GDM1 (cell line): ENCODE measurements at regions not wholly inside any gene's neighbourhood (a gene's known extent, or its start where the extent isn't known, plus 50 kb on each side); places are given as distances from the start of the nearest gene placed in this dataset.

Source experiments
- DNase-seq: peaks from one replicate; lab custom pipeline; 2025; lab: John Stamatoyannopoulos, UW

GRCh38 chr10:61841338-61841875, 60.1 kb upstream of the ARID5B start:
- no peak for DNase-seq

DNA sequence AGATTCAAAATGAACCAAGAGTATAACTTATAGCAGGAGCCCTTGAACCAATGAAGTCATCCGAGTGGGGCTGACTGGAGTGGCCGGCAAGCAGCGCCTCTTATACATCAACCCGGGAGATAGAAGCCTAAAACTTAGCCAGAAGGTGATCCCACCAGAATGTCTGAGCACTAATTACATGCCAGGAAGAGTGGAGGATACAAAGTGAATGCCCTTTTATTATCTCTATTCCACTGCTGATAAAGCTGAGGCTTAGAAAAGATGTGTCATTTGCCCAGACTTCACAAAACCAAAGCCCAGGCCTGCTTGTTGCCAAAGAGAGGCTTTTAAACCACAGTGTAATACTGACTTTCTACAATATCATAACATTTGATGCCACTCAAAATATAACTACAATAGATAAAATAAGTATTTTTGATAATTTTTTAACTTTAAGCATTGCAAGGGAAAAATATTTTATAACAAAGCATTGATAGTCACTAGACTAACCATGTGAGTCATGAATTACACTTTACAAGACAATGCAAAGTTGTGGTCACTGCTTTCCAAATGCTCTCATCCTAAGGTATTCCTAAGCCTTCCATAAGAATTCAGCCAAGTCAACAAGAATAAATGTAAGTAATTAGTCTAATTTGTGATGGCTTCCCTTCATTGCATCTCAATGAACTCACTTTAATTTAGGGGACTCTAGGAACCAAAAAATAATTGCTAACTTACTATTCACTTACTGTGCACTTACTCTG, 58.6 kb upstream of the ARID5B start:
- no peak for DNase-seq

GRCh38 chr10:61844116-61844822, 57.2 kb upstream of the ARID5B start:
- no peak for DNase-seq

GRCh38 chr10:61845196-61845949, 56.1 kb upstream of the ARID5B start:
- DNase-seq, result no peak

- DNase-seq, result no peak
Measured at GRCh38 chr10:61845950-61846268, 55.6 kb upstream of the ARID5B start.

GRCh38 chr10:61846370-61847031, 55.0 kb upstream of the ARID5B start:
- no peak for DNase-seq

DNA sequence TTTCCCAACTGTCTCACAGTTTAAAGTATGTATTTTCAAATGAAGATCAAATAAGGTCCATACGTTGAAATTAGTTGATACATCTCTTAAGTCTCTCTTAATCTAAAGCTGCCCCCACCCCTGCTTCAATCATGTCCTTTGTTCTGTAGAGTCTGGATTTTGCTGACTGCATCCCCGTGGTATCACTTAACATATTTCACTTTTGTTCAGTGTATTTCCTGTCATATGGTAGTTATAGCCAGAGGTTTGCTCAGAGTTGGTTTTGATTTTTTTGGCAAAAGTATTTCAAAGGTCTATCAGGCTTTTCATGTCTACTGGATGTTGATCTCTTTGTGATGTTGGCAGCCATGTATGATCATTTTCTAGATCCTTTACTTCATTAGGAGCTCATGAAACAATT, 54.4 kb upstream of the ARID5B start:
- no peak for DNase-seq

DNA sequence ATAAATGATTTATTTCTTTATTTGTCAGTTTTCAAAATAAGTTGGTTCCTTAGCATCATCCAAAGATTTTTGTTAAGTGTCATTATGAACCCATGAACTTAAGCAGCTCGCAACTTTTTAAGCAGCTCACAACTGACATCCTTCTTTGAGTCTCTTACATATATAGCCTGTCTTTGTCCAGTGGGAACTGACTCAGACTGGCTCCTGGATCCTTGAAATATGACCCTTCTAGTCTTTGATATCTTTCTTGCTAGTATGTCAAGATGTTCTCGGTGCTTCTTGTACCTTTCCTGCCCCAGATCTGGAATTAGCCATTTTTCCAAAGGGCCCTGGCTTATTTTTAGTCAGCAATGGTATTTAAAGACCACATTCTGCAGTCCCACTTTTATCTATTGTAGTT, 53.9 kb upstream of the ARID5B start:
- DNase-seq, result no peak

- no peak for DNase-seq
Measured at GRCh38 chr10:61850376-61850775, 51.1 kb upstream of the ARID5B start.
